Small intestine (tissue), 7 donors: ENCODE measurements at regions not wholly inside any gene's neighbourhood (a gene's known extent, or its start where the extent isn't known, plus 50 kb on each side); places are given as distances from the start of the nearest gene placed in this dataset.

Source experiments
- DNase-seq, 2 donors: peaks; one replicate each; pipeline versions ENCODE4 v3.0.0 to v3.0.0-alpha.2; 2013
- FAIRE-seq: peaks from 2 replicates; lab custom pipeline; 2012; peaks lifted over from hg19 to GRCh38; lab: Jason Lieb, UNC
- H3K27ac ChIP-seq, 3 donors: one replicate each; pipeline ENCODE4 v1.5.1; 2013; ENCODE audit warnings: low read length in 2 of 3, mild to moderate bottlenecking in 2 of 3, control low read depth in 1 of 3, inconsistent platforms in 1 of 3, low read depth in 1 of 3, moderate library complexity in 1 of 3
- H3K27me3 ChIP-seq, 3 donors: one replicate each; pipeline ENCODE4 v1.6.1; 2013; ENCODE audit warnings: low read length in 3 of 3, inconsistent platforms in 1 of 3; ENCODE audit not compliant: control insufficient read depth in 3 of 3, insufficient read depth in 3 of 3
- H3K36me3 ChIP-seq, 3 donors: one replicate each; pipeline ENCODE4 v1.6.1; 2013; ENCODE audit warnings: low read length in 3 of 3, inconsistent platforms in 1 of 3, low read depth in 1 of 3, mild to moderate bottlenecking in 1 of 3, moderate library complexity in 1 of 3; ENCODE audit not compliant: control insufficient read depth in 3 of 3, insufficient read depth in 2 of 3
- H3K4me1 ChIP-seq, 3 donors: one replicate each; pipeline ENCODE4 v1.6.1; 2013; ENCODE audit warnings: low read length in 2 of 3, inconsistent platforms in 1 of 3, low read depth in 1 of 3, mild to moderate bottlenecking in 1 of 3, moderate library complexity in 1 of 3; ENCODE audit not compliant: control insufficient read depth in 3 of 3, insufficient read depth in 2 of 3
- H3K4me3 ChIP-seq, 3 donors: one replicate each; pipeline ENCODE4 v1.5.1; 2013; ENCODE audit warnings: low read length in 3 of 3, control low read depth in 1 of 3, inconsistent platforms in 1 of 3, low read depth in 1 of 3, mild to moderate bottlenecking in 1 of 3, moderate library complexity in 1 of 3
- H3K9me3 ChIP-seq, 2 donors: one replicate each; pipeline ENCODE4 v1.6.1; 2013; ENCODE audit warnings: low read depth in 1 of 2, low read length in 1 of 2; ENCODE audit not compliant: control insufficient read depth in 2 of 2, insufficient read depth in 1 of 2
- WGBS, 3 donors: extraction: QIAGEN DNeasy Blood & Tissue Kit; methylation state at CpG; one replicate each; pipeline ENCODE4 v1.1.7; 2013; 5-methylcytosine and 5-hydroxymethylcytosine counted together
- donor health status: healthy with polysubstance abuse.
- donor health status: control.
- donor health status: control.
- donor health status: Bipolar disorder and iron deficiency.
- donor health status: healthy.

GRCh38 chr1:226474443-226475141, 66.7 kb upstream of the PARP1 start:
- FAIRE-seq (no peak), DNase-seq (no peak)
- no peaks in the 10 kb centered on the region for H3K9me3 ChIP-seq
- H3K4me1 ChIP-seq = peaks cover 0 to 13% (median 0%) of the 10 kb centered on the region in 3 donors
- WGBS, 3 donors = 43 to 64% (median 58%) methylated on average over 5 of the region's 5 CpGs
- no peak overlapping the region for H3K27ac ChIP-seq
- no peaks in the 10 kb centered on the region for H3K36me3 ChIP-seq
- H3K27me3 ChIP-seq = peaks cover 0 to 16% (median 0%) of the 10 kb centered on the region in 3 donors
- no peak overlapping the region for H3K4me3 ChIP-seq

- Histone ChIP-seq H3K4me3 (no peak overlapping the region), H3K27me3 (peaks cover 0 to 16% (median 0%) of the 10 kb centered on the region in 3 donors), H3K27ac (no peak overlapping the region), H3K4me1 (peaks cover 0 to 18% (median 0%) of the 10 kb centered on the region in 3 donors), H3K9me3 (no peaks in the 10 kb centered on the region), H3K36me3 (no peaks in the 10 kb centered on the region)
- FAIRE-seq (no peak), DNase-seq (no peak)
- 56 to 76% (median 64%) methylated on average over 6 of the region's 6 CpGs for WGBS, 3 donors
These were observed 67.2 kb upstream of the PARP1 start for GRCh38 chr1:226475142-226475511.

GRCh38 chr1:226476066-226476465, 68.2 kb upstream of the PARP1 start:
- no peaks in the 10 kb centered on the region for H3K36me3 ChIP-seq
- H3K27ac ChIP-seq = no peak overlapping the region
- no peaks in the 10 kb centered on the region for H3K9me3 ChIP-seq
- DNase-seq (no peak), FAIRE-seq (no peak)
- peaks cover 0 to 26% (median 0%) of the 10 kb centered on the region in 3 donors for H3K4me1 ChIP-seq
- H3K27me3 ChIP-seq = peaks cover 0 to 16% (median 0%) of the 10 kb centered on the region in 3 donors
- no peak overlapping the region for H3K4me3 ChIP-seq
- 85 to 92% (median 90%) methylated on average over 5 of the region's 5 CpGs for WGBS, 3 donors

- 80 to 84% (median 82%) methylated on average over 11 of the region's 11 CpGs for WGBS, 3 donors
- H3K27me3 ChIP-seq = peaks cover 0 to 16% (median 0%) of the 10 kb centered on the region in 3 donors
- no peak for FAIRE-seq
These were observed 68.9 kb upstream of the PARP1 start for GRCh38 chr1:226476648-226477319.

GRCh38 chr1:226479474-226479873, 69.1 kb upstream of the STUM start:
- peak; percentile 74 to 88 for DNase-seq
- Histone ChIP-seq H3K27ac (peak overlapping the region in 1 of 3 donors; percentile 14), H3K36me3 (no peaks in the 10 kb centered on the region), H3K27me3 (peaks cover 0 to 36% (median 0%) of the 10 kb centered on the region in 3 donors), H3K4me3 (no peak overlapping the region), H3K9me3 (no peaks in the 10 kb centered on the region), H3K4me1 (peaks cover 0 to 34% (median 2%) of the 10 kb centered on the region in 3 donors)
- 17 to 55% (median 43%) methylated on average over 3 of the region's 3 CpGs for WGBS, 3 donors
- FAIRE-seq = no peak

More at GRCh38 chr1:226476648-226477319, 68.9 kb upstream of the PARP1 start:
- Histone ChIP-seq H3K9me3 (no peaks in the 10 kb centered on the region), H3K36me3 (no peaks in the 10 kb centered on the region), H3K4me1 (peaks cover 0 to 33% (median 2%) of the 10 kb centered on the region in 3 donors), H3K4me3 (no peak overlapping the region), H3K27ac (no peak overlapping the region)
- DNase-seq = no peak

GRCh38 chr1:226480461-226480860, 68.1 kb upstream of the STUM start:
- no peaks in the 10 kb centered on the region for H3K36me3 ChIP-seq
- H3K27me3 ChIP-seq = peaks cover 0 to 37% (median 0%) of the 10 kb centered on the region in 3 donors
- H3K9me3 ChIP-seq = no peaks in the 10 kb centered on the region
- no peak for FAIRE-seq
- no peak overlapping the region for H3K4me3 ChIP-seq
- WGBS, 3 donors = 17 to 65% (median 32%) methylated on average over 3 of the region's 3 CpGs
- DNase-seq = peak; percentile 73 to 94
- H3K4me1 ChIP-seq = peaks cover 0 to 27% (median 2%) of the 10 kb centered on the region in 3 donors
- no peak overlapping the region for H3K27ac ChIP-seq

- no peak for FAIRE-seq
- peaks cover 0 to 34% (median 0%) of the 10 kb centered on the region in 3 donors for H3K27me3 ChIP-seq
- WGBS, 3 donors = 19 to 39% (median 25%) methylated on average over 4 of the region's 4 CpGs
These were observed 67.4 kb upstream of the STUM start for GRCh38 chr1:226481133-226481532.

GRCh38 chr1:226482196-226482595, 66.4 kb upstream of the STUM start:
- Histone ChIP-seq H3K27me3 (peaks cover 0 to 31% (median 0%) of the 10 kb centered on the region in 3 donors), H3K9me3 (no peaks in the 10 kb centered on the region), H3K4me3 (no peak overlapping the region), H3K36me3 (no peaks in the 10 kb centered on the region), H3K4me1 (peaks cover 0 to 27% (median 2%) of the 10 kb centered on the region in 3 donors), H3K27ac (no peak overlapping the region)
- WGBS, 3 donors = 92 to 96% (median 93%) methylated on average over 6 of the region's 6 CpGs
- FAIRE-seq = no peak
- DNase-seq = no peak

More at GRCh38 chr1:226481133-226481532, 67.4 kb upstream of the STUM start:
- no peaks in the 10 kb centered on the region for H3K36me3 ChIP-seq
- H3K9me3 ChIP-seq = no peaks in the 10 kb centered on the region
- peak overlapping the region in 1 of 3 donors; percentile 1 for H3K27ac ChIP-seq
- no peak overlapping the region for H3K4me3 ChIP-seq
- H3K4me1 ChIP-seq = peaks cover 0 to 27% (median 2%) of the 10 kb centered on the region in 3 donors
- peak; percentile 59 to 61 for DNase-seq
